Activated CD4-positive, alpha-beta T cell treated with anti-CD3 and anti-CD28 coated beads for 36 hours (primary cell): ENCODE measurements at regions not wholly inside any gene's neighbourhood (a gene's known extent, or its start where the extent isn't known, plus 50 kb on each side); places are given as distances from the start of the nearest gene placed in this dataset.
"Not testable (repeated sequence)": the region's sequence is repeated elsewhere in the genome, so short reads cannot be mapped to it uniquely, and the experiment has no call there.

Source experiments
- ATAC-seq: fragments of 200-7000 bp; cut with Tn5 transposase; one replicate; pipeline ENCODE4 v1.10.0; 2021; ENCODE audit warnings: mild to moderate bottlenecking, moderate library complexity
- CTCF ChIA-PET: fragments of 350-600 bp; sonication (Branson Sonifier 250); formaldehyde crosslinking; loops from one replicate; lab custom pipeline; 2021; ENCODE audit warnings: antibody characterized with exemption; lab: Charles Lee
- POLR2A ChIA-PET: fragments of 350-600 bp; sonication (Branson Sonifier 250); formaldehyde crosslinking; loops from one replicate; lab custom pipeline; 2021; ENCODE audit warnings: antibody characterized with exemption, inconsistent platforms; lab: Charles Lee
- DNase-seq: peaks from one replicate; pipeline ENCODE4 v3.0.0-alpha.2; 2020
- H3K27ac Mint-ChIP-seq: one replicate; pipeline ENCODE4 v1.8.0; 2021; ENCODE audit warnings: mixed read lengths
- H3K27me3 Mint-ChIP-seq: one replicate; pipeline ENCODE4 v1.8.0; 2021; ENCODE audit warnings: mixed read lengths
- H3K36me3 Mint-ChIP-seq: one replicate; pipeline ENCODE4 v1.8.0; 2021; ENCODE audit warnings: low read depth, mixed read lengths
- H3K4me1 Mint-ChIP-seq: one replicate; pipeline ENCODE4 v1.8.0; 2021; ENCODE audit warnings: mixed read lengths
- H3K4me3 Mint-ChIP-seq: one replicate; pipeline ENCODE4 v1.8.0; 2021; ENCODE audit warnings: mild to moderate bottlenecking, moderate library complexity, mixed read lengths
- H3K9me3 Mint-ChIP-seq: one replicate; pipeline ENCODE4 v1.8.0; 2021; ENCODE audit warnings: low read depth, mixed read lengths
- intact Hi-C, 2 experiments: fragments of 100-400 bp; cut with DNase I in 1 of 2; cut with micrococcal nuclease in 1 of 2; formaldehyde crosslinking; loops; one replicate each; pipeline versions ENCODE4 v1.14.2 to v1.15.1; 2022 to 2024; cut with DNase I, micrococcal nuclease

DNA sequence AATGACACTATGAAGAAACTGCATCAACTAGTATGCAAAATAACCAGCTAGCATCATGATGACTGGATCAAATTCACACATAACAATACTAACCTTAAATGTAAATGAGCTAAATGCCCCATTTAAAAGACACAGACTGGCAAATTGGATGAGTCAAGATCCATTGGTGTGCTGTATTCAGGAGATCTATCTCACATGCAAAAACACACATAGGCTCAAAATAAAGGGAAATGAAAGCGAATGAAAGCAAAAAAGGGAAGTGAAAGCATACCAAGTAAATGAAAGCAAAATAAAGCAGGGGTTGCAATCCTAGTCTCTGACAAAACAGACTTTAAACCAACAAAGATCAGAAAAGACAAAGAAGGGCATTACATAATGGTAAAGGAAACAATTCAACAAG, 272.3 kb upstream of the ECI2 start:
- H3K27me3 Mint-ChIP-seq, H3K27ac Mint-ChIP-seq, DNase-seq, CTCF ChIA-PET, H3K4me3 Mint-ChIP-seq, H3K4me1 Mint-ChIP-seq, H3K9me3 Mint-ChIP-seq, H3K36me3 Mint-ChIP-seq, ATAC-seq, intact Hi-C loops: not testable (repeated sequence)
- POLR2A ChIA-PET, result interaction anchor here (0.6 kb wide), 1 partner anchor 332 kb away, joined by 3 read pairs; no protein-coding TSS in a partner anchor

DNA sequence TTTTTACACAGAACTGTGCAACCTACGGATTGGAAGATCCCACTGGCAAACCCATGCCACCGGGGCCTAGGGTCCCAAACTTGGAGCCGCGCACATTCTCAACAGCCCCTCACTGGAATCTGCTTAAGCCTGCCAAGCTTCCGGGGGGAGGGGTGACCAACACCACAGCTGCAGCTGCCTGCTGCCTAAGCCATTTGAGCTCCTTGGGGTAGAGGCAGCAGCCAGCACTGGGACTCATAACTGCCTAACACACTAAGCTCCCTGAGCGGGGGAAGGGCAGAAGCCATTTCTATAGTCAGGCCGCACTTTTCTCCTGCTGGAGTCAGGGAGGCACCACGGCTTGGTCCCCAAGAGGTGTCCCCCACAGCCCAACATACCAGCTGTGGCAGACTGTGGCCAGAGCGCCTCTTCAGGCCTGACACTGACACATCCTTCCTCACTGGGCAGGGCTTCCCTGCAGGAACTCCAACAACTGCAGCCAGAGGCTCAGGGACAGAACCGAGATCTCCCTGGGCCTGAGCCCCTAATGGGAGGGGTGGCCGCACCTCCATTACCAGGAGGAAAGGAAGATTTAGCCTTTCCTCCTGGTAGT, 270.3 kb upstream of the ECI2 start:
- intact Hi-C loops, result no loop called here
- no peak overlapping the region for H3K4me3 Mint-ChIP-seq
- POLR2A ChIA-PET, result no interaction called here
- DNase-seq, result no peak
- H3K27me3 Mint-ChIP-seq, result peaks cover 6% of the 10 kb centered on the region
- ATAC-seq, result no peak
- H3K4me1 Mint-ChIP-seq, result no peaks in the 10 kb centered on the region
- no peaks in the 10 kb centered on the region for H3K36me3 Mint-ChIP-seq
- CTCF ChIA-PET, result no interaction called here
- no peak overlapping the region for H3K27ac Mint-ChIP-seq
- H3K9me3 Mint-ChIP-seq, result no peaks in the 10 kb centered on the region

DNA sequence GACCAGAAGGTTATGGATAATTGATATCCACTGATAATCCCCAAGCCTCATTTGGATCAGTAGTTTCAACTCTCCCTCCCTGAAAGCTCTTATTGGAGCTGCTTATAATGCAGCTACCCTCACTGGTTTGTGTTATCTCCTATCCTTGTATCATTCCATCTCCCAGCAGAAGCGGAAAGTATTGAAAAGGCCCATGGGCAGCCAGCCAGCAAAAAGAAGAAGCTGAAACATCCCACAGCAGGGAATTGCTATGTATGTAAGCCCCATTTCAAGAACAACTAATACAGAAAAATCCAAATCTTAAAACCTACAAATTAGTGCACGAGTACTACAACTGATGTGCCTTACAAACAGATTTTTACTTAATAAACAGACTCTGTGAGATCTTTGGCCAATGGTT, 269.0 kb upstream of the ECI2 start:
- intact Hi-C loops, result no loop called here
- ATAC-seq, result no peak
- no peaks in the 10 kb centered on the region for H3K4me1 Mint-ChIP-seq
- no peaks in the 10 kb centered on the region for H3K9me3 Mint-ChIP-seq
- peaks cover 7% of the 10 kb centered on the region for H3K27me3 Mint-ChIP-seq
- H3K36me3 Mint-ChIP-seq, result no peaks in the 10 kb centered on the region
- no peak overlapping the region for H3K27ac Mint-ChIP-seq
- POLR2A ChIA-PET, result no interaction called here
- CTCF ChIA-PET, result no interaction called here
- no peak overlapping the region for H3K4me3 Mint-ChIP-seq
- no peak for DNase-seq

- intact Hi-C loops, result no loop called here
- POLR2A ChIA-PET, result no interaction called here
Measured at GRCh38 chr6:4403828-4404227, 268.5 kb upstream of the ECI2 start.

GRCh38 chr6:4403023-4403752, 267.8 kb upstream of the ECI2 start:
- no peaks in the 10 kb centered on the region for H3K4me1 Mint-ChIP-seq
- no peak overlapping the region for H3K27ac Mint-ChIP-seq
- H3K9me3 Mint-ChIP-seq, result no peaks in the 10 kb centered on the region
- no peak overlapping the region for H3K4me3 Mint-ChIP-seq
- POLR2A ChIA-PET, result no interaction called here
- peaks cover 7% of the 10 kb centered on the region for H3K27me3 Mint-ChIP-seq
- CTCF ChIA-PET, result no interaction called here
- ATAC-seq, result no peak
- no peaks in the 10 kb centered on the region for H3K36me3 Mint-ChIP-seq
- intact Hi-C loops, result no loop called here
- DNase-seq, result no peak

More at GRCh38 chr6:4403828-4404227, 268.5 kb upstream of the ECI2 start:
- Mint-ChIP-seq H3K4me3 (no peak overlapping the region), H3K9me3 (no peaks in the 10 kb centered on the region), H3K27me3 (peaks cover 7% of the 10 kb centered on the region), H3K4me1 (no peaks in the 10 kb centered on the region), H3K27ac (no peak overlapping the region), H3K36me3 (no peaks in the 10 kb centered on the region)
- CTCF ChIA-PET, result no interaction called here
- DNase-seq (no peak), ATAC-seq (no peak)

DNA sequence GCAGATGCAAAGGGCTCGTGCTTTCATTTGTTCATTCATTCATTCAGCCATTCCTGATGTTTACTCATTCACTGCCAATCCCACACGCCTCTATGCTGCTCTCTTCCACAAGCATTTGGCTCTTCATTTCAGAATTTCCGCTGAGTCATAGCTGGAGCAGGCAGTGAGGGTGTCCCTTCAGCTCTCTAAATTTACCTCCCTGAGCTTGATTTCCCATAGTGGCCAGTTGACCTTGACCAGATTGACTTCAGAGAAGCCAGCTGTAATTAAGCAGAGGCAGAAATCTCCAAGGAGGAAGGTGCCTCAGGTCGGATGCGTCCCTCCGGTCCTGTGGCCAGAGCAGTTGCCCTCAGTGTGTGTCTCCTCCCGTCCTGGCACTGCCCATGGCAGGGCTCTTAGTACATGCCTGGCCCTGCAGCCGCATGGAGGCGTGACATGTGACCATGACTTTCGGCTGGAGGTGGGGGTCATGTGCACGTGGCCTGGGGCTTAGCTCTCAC, 267.2 kb upstream of the ECI2 start:
- no peak overlapping the region for H3K4me3 Mint-ChIP-seq
- DNase-seq (no peak), ATAC-seq (no peak)
- H3K9me3 Mint-ChIP-seq, result no peaks in the 10 kb centered on the region
- CTCF ChIA-PET, result no interaction called here
- H3K27me3 Mint-ChIP-seq, result peaks cover 7% of the 10 kb centered on the region
- no peaks in the 10 kb centered on the region for H3K36me3 Mint-ChIP-seq
- no peaks in the 10 kb centered on the region for H3K4me1 Mint-ChIP-seq
- no peak overlapping the region for H3K27ac Mint-ChIP-seq
- POLR2A ChIA-PET, result no interaction called here
- intact Hi-C loops, result no loop called here

- H3K36me3 Mint-ChIP-seq, result no peaks in the 10 kb centered on the region
- ATAC-seq, result no peak
- intact Hi-C loops, result no loop called here
- no peak overlapping the region for H3K27ac Mint-ChIP-seq
- no peaks in the 10 kb centered on the region for H3K4me1 Mint-ChIP-seq
- no peaks in the 10 kb centered on the region for H3K9me3 Mint-ChIP-seq
- POLR2A ChIA-PET, result no interaction called here
- CTCF ChIA-PET, result no interaction called here
- H3K27me3 Mint-ChIP-seq, result peaks cover 7% of the 10 kb centered on the region
- DNase-seq, result no peak
- no peak overlapping the region for H3K4me3 Mint-ChIP-seq
Measured at GRCh38 chr6:4401408-4402368, 266.3 kb upstream of the ECI2 start.

DNA sequence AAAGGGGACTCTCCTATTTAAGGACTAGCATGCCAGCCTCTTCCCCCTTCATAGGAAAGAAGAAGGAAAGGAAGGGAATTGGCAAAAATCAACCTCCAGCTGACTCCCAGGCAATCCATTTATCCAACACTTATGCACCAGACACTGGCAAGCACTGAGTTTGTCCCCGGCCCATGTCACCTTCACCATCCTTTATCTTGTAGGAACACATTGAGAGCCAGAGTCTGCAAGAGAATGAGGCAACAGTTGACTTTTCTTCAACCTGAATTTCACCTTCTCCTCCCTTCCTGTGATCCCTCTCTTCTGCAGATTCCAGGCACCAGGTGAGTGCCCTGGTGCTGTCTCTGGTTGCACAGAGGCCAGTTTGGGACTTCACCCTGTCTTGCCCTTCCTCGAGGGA, 264.3 kb upstream of the ECI2 start:
- Mint-ChIP-seq H3K27me3 (peaks cover 13% of the 10 kb centered on the region), H3K4me1 (no peaks in the 10 kb centered on the region), H3K27ac (no peak overlapping the region), H3K4me3 (no peak overlapping the region), H3K36me3 (no peaks in the 10 kb centered on the region), H3K9me3 (no peaks in the 10 kb centered on the region)
- ChIA-PET CTCF (no interaction called here), POLR2A (no interaction called here)
- DNase-seq (no peak), ATAC-seq (no peak)
- intact Hi-C loops, result no loop called here

- ATAC-seq, result no peak
- DNase-seq, result no peak
- intact Hi-C loops, result no loop called here
- Mint-ChIP-seq H3K27ac (no peak overlapping the region), H3K4me3 (no peak overlapping the region), H3K9me3 (no peaks in the 10 kb centered on the region), H3K27me3 (peaks cover 16% of the 10 kb centered on the region), H3K36me3 (no peaks in the 10 kb centered on the region), H3K4me1 (no peaks in the 10 kb centered on the region)
- POLR2A ChIA-PET, result no interaction called here
- CTCF ChIA-PET, result no interaction called here
Measured at GRCh38 chr6:4398791-4399190, 263.4 kb upstream of the ECI2 start.

DNA sequence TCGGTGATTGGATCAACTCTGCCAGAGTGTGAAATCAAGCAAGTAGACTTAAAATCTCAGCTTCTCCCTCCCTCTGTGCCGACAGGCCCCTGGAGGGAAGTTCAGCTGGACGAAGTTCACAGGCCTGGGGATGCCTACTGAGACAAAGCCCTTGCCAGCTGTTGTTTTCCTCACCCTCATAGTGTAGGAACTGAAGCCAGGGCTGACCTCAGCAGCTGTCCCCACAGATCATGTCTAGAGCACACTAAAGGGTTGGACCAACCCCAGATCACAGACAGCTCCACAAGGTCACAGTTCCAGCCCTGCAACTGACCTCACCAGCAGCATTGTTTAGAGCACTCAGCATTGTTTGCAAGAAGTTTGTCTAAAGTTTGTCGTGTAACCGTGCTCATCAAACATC, 261.9 kb upstream of the ECI2 start:
- H3K4me1 Mint-ChIP-seq, result no peaks in the 10 kb centered on the region
- no peak overlapping the region for H3K27ac Mint-ChIP-seq
- peaks cover 18% of the 10 kb centered on the region for H3K27me3 Mint-ChIP-seq
- ChIA-PET POLR2A (no interaction called here), CTCF (interaction anchor here (0.6 kb wide), 1 partner anchor 61 kb away, joined by 3 read pairs; no protein-coding TSS in a partner anchor)
- no peak overlapping the region for H3K4me3 Mint-ChIP-seq
- H3K36me3 Mint-ChIP-seq, result no peaks in the 10 kb centered on the region
- DNase-seq (no peak), ATAC-seq (no peak)
- no peaks in the 10 kb centered on the region for H3K9me3 Mint-ChIP-seq
- intact Hi-C loops, result no loop called here

DNA sequence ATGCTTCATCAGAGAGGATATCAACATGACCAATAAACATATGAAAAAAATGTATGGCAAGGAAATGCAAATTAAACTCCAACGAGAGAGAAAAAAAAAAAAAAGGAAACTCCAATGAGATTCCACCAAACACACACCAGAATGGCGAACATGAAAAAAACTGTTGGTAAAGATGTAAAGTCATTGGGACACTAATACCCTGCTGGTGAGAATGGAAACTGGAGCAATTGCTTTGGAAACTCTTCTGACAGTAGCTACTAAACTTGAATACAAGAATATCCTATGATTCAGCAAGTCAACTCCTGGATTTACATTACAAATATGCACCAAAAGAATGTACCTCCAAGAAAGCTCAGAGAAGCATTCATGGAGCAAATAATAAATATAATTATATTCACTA, 260.7 kb upstream of the ECI2 start:
- DNase-seq (no peak), ATAC-seq (no peak)
- no peaks in the 10 kb centered on the region for H3K36me3 Mint-ChIP-seq
- no peaks in the 10 kb centered on the region for H3K4me1 Mint-ChIP-seq
- intact Hi-C loops, result no loop called here
- no peak overlapping the region for H3K27ac Mint-ChIP-seq
- POLR2A ChIA-PET, result no interaction called here
- no peaks in the 10 kb centered on the region for H3K9me3 Mint-ChIP-seq
- H3K4me3 Mint-ChIP-seq, result no peak overlapping the region
- CTCF ChIA-PET, result interaction anchor here (0.6 kb wide), 1 partner anchor 11 kb away, joined by 3 read pairs; no protein-coding TSS in a partner anchor
- peaks cover 18% of the 10 kb centered on the region for H3K27me3 Mint-ChIP-seq
